OCI-LY3 (cell line): ENCODE measurements at regions not wholly inside any gene's neighbourhood (a gene's known extent, or its start where the extent isn't known, plus 50 kb on each side); places are given as distances from the start of the nearest gene placed in this dataset.

Experiments
- EZH2phosphoT487 ChIP-seq: fragments of 200-600 bp; shearing (Covaris generic); IDR thresholded peaks from 2 replicates; pipeline ENCODE4 v1.6.1; 2018; ENCODE audit warnings: antibody characterized with exemption, mixed run types, low read depth
- TF ChIP-seq, protein P1 (sequence below): fragments of 200-600, 300-600 bp; sonication (generic); IDR thresholded peaks from 2 replicates; pipeline ENCODE4 v1.5.1; 2014; ENCODE audit warnings: antibody characterized with exemption, low read length, low read depth

DNA sequence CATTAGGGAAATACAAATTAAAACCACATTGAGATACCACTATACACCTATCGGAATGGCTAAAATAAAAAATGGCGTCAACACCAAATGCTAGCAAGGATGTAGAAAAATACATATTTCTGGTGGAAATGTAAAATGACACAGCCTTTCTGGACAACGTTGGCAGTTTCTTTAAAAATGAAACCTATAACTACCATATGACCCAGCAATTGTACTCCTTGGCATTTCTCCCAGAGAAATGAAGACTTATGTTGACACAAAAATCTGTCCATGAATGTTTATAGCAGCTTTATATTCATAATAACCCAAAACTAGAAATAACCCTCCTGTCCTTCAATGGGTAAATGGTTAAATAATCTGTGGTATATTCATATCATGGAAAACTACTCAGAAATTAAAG lies 188.7 kb upstream of the RAD23B start:
- TF ChIP-seq, protein P1, sequence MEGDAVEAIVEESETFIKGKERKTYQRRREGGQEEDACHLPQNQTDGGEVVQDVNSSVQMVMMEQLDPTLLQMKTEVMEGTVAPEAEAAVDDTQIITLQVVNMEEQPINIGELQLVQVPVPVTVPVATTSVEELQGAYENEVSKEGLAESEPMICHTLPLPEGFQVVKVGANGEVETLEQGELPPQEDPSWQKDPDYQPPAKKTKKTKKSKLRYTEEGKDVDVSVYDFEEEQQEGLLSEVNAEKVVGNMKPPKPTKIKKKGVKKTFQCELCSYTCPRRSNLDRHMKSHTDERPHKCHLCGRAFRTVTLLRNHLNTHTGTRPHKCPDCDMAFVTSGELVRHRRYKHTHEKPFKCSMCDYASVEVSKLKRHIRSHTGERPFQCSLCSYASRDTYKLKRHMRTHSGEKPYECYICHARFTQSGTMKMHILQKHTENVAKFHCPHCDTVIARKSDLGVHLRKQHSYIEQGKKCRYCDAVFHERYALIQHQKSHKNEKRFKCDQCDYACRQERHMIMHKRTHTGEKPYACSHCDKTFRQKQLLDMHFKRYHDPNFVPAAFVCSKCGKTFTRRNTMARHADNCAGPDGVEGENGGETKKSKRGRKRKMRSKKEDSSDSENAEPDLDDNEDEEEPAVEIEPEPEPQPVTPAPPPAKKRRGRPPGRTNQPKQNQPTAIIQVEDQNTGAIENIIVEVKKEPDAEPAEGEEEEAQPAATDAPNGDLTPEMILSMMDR: no peak
- TF ChIP-seq EZH2phosphoT487: no peak
